ENCODE measurements at regions not wholly inside any gene's neighbourhood (a gene's known extent, or its start where the extent isn't known, plus 50 kb on each side); places are given as distances from the start of the nearest gene placed in this dataset.

DNA sequence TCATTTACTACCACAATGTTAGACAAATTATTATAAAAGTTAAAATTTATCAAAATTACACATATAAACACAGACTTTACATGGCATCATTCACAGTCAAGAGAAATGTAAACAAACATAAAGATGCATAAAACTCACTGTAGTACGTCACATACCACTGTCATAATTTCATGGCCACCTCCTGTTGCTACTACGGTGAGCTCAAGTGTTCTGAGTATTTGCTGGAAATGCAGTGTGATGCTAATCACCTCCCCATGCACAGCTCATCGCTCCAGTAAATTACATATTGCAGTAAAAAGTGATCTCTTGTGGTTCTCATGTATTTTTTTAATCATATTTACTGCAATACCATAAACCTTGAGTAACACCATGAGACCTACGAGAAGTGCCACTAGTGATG lies 247.7 kb upstream of the SFSWAP start:
- no peak overlapping the region for H2AFZ ChIP-seq
- no peaks in the 10 kb centered on the region for H3K4me1 ChIP-seq (ENCODE audit: insufficient read depth)
- H3K9me2 ChIP-seq (replicated peaks; ENCODE audit: insufficient read depth) = no peaks in the 10 kb centered on the region
- H3K36me3 ChIP-seq (replicated peaks; ENCODE audit: insufficient read depth, low read depth) = no peaks in the 10 kb centered on the region
- peaks cover 16% of the 10 kb centered on the region for H3K27me3 ChIP-seq
- H3K4me2 ChIP-seq = no peak overlapping the region
- H3K79me2 ChIP-seq = no peaks in the 10 kb centered on the region
- H3K9me3 ChIP-seq (ENCODE audit: low read depth) = no peaks in the 10 kb centered on the region
- WGBS (ENCODE audit: low lambda C conversion rate, missing lambda C conversion rate) = 85% methylated on average over 4 of the region's 4 CpGs
- no peak overlapping the region for H3K4me3 ChIP-seq
- TF ChIP-seq, protein P1, sequence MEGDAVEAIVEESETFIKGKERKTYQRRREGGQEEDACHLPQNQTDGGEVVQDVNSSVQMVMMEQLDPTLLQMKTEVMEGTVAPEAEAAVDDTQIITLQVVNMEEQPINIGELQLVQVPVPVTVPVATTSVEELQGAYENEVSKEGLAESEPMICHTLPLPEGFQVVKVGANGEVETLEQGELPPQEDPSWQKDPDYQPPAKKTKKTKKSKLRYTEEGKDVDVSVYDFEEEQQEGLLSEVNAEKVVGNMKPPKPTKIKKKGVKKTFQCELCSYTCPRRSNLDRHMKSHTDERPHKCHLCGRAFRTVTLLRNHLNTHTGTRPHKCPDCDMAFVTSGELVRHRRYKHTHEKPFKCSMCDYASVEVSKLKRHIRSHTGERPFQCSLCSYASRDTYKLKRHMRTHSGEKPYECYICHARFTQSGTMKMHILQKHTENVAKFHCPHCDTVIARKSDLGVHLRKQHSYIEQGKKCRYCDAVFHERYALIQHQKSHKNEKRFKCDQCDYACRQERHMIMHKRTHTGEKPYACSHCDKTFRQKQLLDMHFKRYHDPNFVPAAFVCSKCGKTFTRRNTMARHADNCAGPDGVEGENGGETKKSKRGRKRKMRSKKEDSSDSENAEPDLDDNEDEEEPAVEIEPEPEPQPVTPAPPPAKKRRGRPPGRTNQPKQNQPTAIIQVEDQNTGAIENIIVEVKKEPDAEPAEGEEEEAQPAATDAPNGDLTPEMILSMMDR (IDR thresholded peaks at IDR 0.05; ENCODE audit: poor library complexity) = no peak
- no peak for TF ChIP-seq EZH2phosphoT487 (IDR thresholded peaks at IDR 0.05; ENCODE audit: low read depth, severe bottlenecking, unreplicated experiment)
- no peak for TF ChIP-seq EZH2 (IDR thresholded peaks at IDR 0.05; ENCODE audit: borderline replicate concordance)
- H3K27ac ChIP-seq = no peak overlapping the region
- H4K20me1 ChIP-seq (ENCODE audit: insufficient read depth, poor library complexity, severe bottlenecking) = no peaks in the 10 kb centered on the region
- DNase-seq (ENCODE audit: low spot score) = no peak

DNA sequence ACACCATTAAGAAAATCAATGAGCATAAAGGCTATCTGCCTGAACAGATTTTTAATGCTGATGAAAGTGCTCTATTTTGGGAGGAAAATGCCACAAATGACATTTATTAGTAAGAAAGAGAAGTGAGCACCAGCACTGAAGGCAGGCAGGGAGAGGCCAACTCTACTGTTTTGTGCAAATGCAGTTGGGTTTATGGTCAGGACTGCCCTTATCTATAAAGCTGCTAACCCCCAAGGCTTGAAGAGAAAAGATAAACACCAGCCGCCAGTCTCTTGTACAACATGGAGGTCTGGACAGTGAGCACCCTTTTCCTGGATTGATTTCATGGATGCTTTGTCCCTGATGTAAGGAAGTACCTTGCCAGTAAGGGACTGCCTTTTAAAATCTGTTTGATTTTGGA lies 246.8 kb upstream of the SFSWAP start:
- Histone ChIP-seq H4K20me1 (ENCODE audit: insufficient read depth, poor library complexity, severe bottlenecking) (no peaks in the 10 kb centered on the region), H2AFZ (no peak overlapping the region), H3K4me2 (no peak overlapping the region), H3K36me3 (replicated peaks; ENCODE audit: insufficient read depth, low read depth) (no peaks in the 10 kb centered on the region), H3K9me3 (ENCODE audit: low read depth) (no peaks in the 10 kb centered on the region), H3K27me3 (peaks cover 7% of the 10 kb centered on the region), H3K9me2 (replicated peaks; ENCODE audit: insufficient read depth) (no peaks in the 10 kb centered on the region), H3K4me3 (no peak overlapping the region), H3K4me1 (ENCODE audit: insufficient read depth) (no peaks in the 10 kb centered on the region), H3K79me2 (no peaks in the 10 kb centered on the region), H3K27ac (no peak overlapping the region)
- DNase-seq (ENCODE audit: low spot score) = no peak
- TF ChIP-seq EZH2 (IDR thresholded peaks at IDR 0.05; ENCODE audit: borderline replicate concordance) (no peak), EZH2phosphoT487 (IDR thresholded peaks at IDR 0.05; ENCODE audit: low read depth, severe bottlenecking, unreplicated experiment) (no peak)
- TF ChIP-seq, protein P1 (IDR thresholded peaks at IDR 0.05; ENCODE audit: poor library complexity) = no peak
- 50% methylated on average over 1 of the region's 1 CpG for WGBS (ENCODE audit: low lambda C conversion rate, missing lambda C conversion rate)

DNA sequence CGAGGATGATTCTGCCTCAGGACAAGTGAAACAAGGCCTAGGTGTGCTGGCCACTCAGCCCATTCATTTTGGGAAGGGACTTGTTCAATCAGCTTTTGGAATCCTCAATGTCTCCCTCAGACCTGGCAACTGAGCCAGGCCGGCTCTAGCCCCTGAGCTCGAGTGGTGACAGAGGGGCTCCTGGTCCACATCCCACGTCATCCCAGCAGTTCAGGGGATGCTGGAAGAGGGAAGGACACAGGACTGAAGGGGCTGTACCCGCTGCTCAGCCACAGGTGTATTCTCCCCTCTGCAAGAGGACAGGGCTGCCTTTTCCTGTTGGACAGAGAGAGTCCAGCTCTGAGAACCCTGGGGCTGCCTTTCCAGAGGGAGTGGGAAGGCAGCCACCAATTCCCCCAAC lies 244.6 kb upstream of the SFSWAP start:
- Histone ChIP-seq H3K79me2 (no peaks in the 10 kb centered on the region), H3K4me3 (no peak overlapping the region), H3K4me1 (ENCODE audit: insufficient read depth) (no peaks in the 10 kb centered on the region), H4K20me1 (ENCODE audit: insufficient read depth, poor library complexity, severe bottlenecking) (no peaks in the 10 kb centered on the region), H3K9me2 (replicated peaks; ENCODE audit: insufficient read depth) (no peaks in the 10 kb centered on the region), H3K4me2 (no peak overlapping the region), H3K27ac (no peak overlapping the region), H2AFZ (no peak overlapping the region), H3K36me3 (replicated peaks; ENCODE audit: insufficient read depth, low read depth) (no peaks in the 10 kb centered on the region), H3K27me3 (no peaks in the 10 kb centered on the region), H3K9me3 (ENCODE audit: low read depth) (no peaks in the 10 kb centered on the region)
- DNase-seq (ENCODE audit: low spot score) = no peak
- 90% methylated on average over 5 of the region's 5 CpGs for WGBS (ENCODE audit: low lambda C conversion rate, missing lambda C conversion rate)
- TF ChIP-seq, protein P1 (IDR thresholded peaks at IDR 0.05; ENCODE audit: poor library complexity) = no peak
- no peak for TF ChIP-seq EZH2phosphoT487 (IDR thresholded peaks at IDR 0.05; ENCODE audit: low read depth, severe bottlenecking, unreplicated experiment)
- TF ChIP-seq EZH2 (IDR thresholded peaks at IDR 0.05; ENCODE audit: borderline replicate concordance) = no peak

DNA sequence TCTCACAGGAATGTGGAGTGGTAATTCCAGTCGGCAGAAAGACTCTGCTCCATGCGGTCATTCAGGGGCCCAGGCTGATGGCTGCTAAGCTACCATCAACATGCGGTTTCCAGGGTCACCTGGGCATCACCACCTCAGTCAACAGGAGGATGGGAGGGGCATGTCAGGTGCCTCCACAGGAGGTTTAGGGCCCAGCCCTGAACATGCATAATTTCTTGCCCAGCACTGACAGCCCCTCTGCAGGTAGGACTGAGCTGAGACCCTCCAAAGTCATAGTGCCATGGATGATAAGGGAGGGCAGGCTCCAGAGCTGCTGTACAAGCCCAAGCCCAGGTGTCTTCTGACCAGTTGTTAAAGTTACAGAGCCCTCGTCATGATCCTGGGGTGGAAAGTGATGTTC lies 244.0 kb upstream of the SFSWAP start:
- H3K79me2 ChIP-seq = no peaks in the 10 kb centered on the region
- no peaks in the 10 kb centered on the region for H3K9me2 ChIP-seq (replicated peaks; ENCODE audit: insufficient read depth)
- WGBS (ENCODE audit: low lambda C conversion rate, missing lambda C conversion rate) = 93% methylated on average over 4 of the region's 4 CpGs
- H3K4me2 ChIP-seq = no peak overlapping the region
- H3K36me3 ChIP-seq (replicated peaks; ENCODE audit: insufficient read depth, low read depth) = no peaks in the 10 kb centered on the region
- H3K4me1 ChIP-seq (ENCODE audit: insufficient read depth) = no peaks in the 10 kb centered on the region
- H3K9me3 ChIP-seq (ENCODE audit: low read depth) = no peaks in the 10 kb centered on the region
- H4K20me1 ChIP-seq (ENCODE audit: insufficient read depth, poor library complexity, severe bottlenecking) = no peaks in the 10 kb centered on the region
- no peak overlapping the region for H2AFZ ChIP-seq
- TF ChIP-seq EZH2phosphoT487 (IDR thresholded peaks at IDR 0.05; ENCODE audit: low read depth, severe bottlenecking, unreplicated experiment) (no peak), EZH2 (IDR thresholded peaks at IDR 0.05; ENCODE audit: borderline replicate concordance) (no peak)
- TF ChIP-seq, protein P1 (IDR thresholded peaks at IDR 0.05; ENCODE audit: poor library complexity) = no peak
- no peak overlapping the region for H3K27ac ChIP-seq
- no peaks in the 10 kb centered on the region for H3K27me3 ChIP-seq
- H3K4me3 ChIP-seq = no peak overlapping the region
- no peak for DNase-seq (ENCODE audit: low spot score)
